Gastroesophageal sphincter (tissue), 4 donors: ENCODE measurements at regions not wholly inside any gene's neighbourhood (a gene's known extent, or its start where the extent isn't known, plus 50 kb on each side); places are given as distances from the start of the nearest gene placed in this dataset.

Source experiments
- ATAC-seq: fragments of 150-250 bp; one replicate; pipeline ENCODE4 v1.9.1; 2016; ENCODE audit warnings: mild to moderate bottlenecking, moderate library complexity
- H3K27ac ChIP-seq, 4 donors: fragments of 200-600 bp; sonication (generic) in 3 of 4; 1 replicate in 3 of 4; 2 replicates in 1 of 4; pipeline ENCODE4 v1.5.1; 2016 to 2019
- H3K27me3 ChIP-seq: fragments of 200-600 bp; sonication (generic); one replicate; pipeline ENCODE4 v1.5.1; 2019
- H3K36me3 ChIP-seq, 2 donors: fragments of 200-600 bp; sonication (generic); one replicate each; pipeline ENCODE4 v1.5.1; 2019; ENCODE audit warnings: control low read depth in 1 of 2
- H3K4me1 ChIP-seq, 3 donors: fragments of 200-600 bp; sonication (generic); 1 replicate in 2 of 3; 2 replicates in 1 of 3; pipeline ENCODE4 v1.5.1; 2016 to 2019; ENCODE audit warnings: control low read depth in 2 of 3
- H3K4me3 ChIP-seq, 2 donors: fragments of 200-600 bp; sonication (generic); one replicate each; pipeline ENCODE4 v1.5.1; 2019; ENCODE audit warnings: mild to moderate bottlenecking in 1 of 2, moderate library complexity in 1 of 2
- H3K9me3 ChIP-seq, 3 donors: fragments of 200-600 bp; sonication (generic); one replicate each; pipeline ENCODE4 v1.5.1; 2017 to 2019; ENCODE audit warnings: control low read depth in 2 of 3
- CTCF ChIP-seq, 4 experiments: fragments of 200-600 bp in 2 of 4; fragments of 450-650 bp in 2 of 4; sonication (generic) in 1 of 4; IDR thresholded peaks; one replicate each; pipeline ENCODE4 v1.5.1; 2017 to 2019; ENCODE audit warnings: antibody characterized with exemption in 4 of 4, mild to moderate bottlenecking in 2 of 4, moderate library complexity in 2 of 4
- EP300 ChIP-seq: sonication (generic); formaldehyde crosslinking; IDR thresholded peaks from one replicate; pipeline ENCODE4 v1.6.1; 2017; ENCODE audit warnings: antibody characterized with exemption, mild to moderate bottlenecking
- POLR2A ChIP-seq, 2 donors: fragments of 450-650 bp; IDR thresholded peaks; one replicate each; pipeline ENCODE4 v1.6.1; 2017; ENCODE audit warnings: antibody characterized with exemption in 2 of 2, mild to moderate bottlenecking in 2 of 2, moderate library complexity in 1 of 2
- POLR2AphosphoS5 ChIP-seq: sonication (generic); formaldehyde crosslinking; IDR thresholded peaks from one replicate; pipeline ENCODE4 v1.6.1; 2017; ENCODE audit warnings: antibody characterized with exemption
- WGBS, 2 donors: methylation state at CpG; one replicate each; pipeline ENCODE4 v1.1.5; 2018; ENCODE audit warnings: low coverage in 1 of 2; 5-methylcytosine and 5-hydroxymethylcytosine counted together

GRCh38 chr1:223001653-223002634 is 141.1 kb downstream of the TLR5 start:
- TF ChIP-seq CTCF (IDR thresholded peaks at IDR 0.05): peak in 1 of 4 experiments; percentile 26
- no peak for TF ChIP-seq POLR2AphosphoS5
- no peak for TF ChIP-seq POLR2A (IDR thresholded peaks at IDR 0.05)
- Histone ChIP-seq H3K4me1 (peaks cover 0 to 10% (median 6%) of the 10 kb centered on the region in 3 donors), H3K9me3 (no peaks in the 10 kb centered on the region), H3K4me3 (no peak overlapping the region), H3K27me3 (no peaks in the 10 kb centered on the region), H3K36me3 (peaks cover 0 to 40% of the 10 kb centered on the region in 2 donors), H3K27ac (no peak overlapping the region)
- no peak for ATAC-seq
- 67 to 88% methylated on average over 4 to 5 of the region's 9 CpGs for WGBS, 2 donors

GRCh38 chr1:223003549-223003948 is 139.5 kb downstream of the TLR5 start:
- Histone ChIP-seq H3K9me3 (no peaks in the 10 kb centered on the region), H3K36me3 (peaks cover 0 to 40% of the 10 kb centered on the region in 2 donors), H3K4me3 (no peak overlapping the region), H3K27me3 (no peaks in the 10 kb centered on the region), H3K4me1 (peaks cover 0 to 10% (median 6%) of the 10 kb centered on the region in 3 donors), H3K27ac (no peak overlapping the region)
- TF ChIP-seq CTCF (IDR thresholded peaks at IDR 0.05) (no peak), POLR2A (IDR thresholded peaks at IDR 0.05) (no peak), EP300 (no peak), POLR2AphosphoS5 (no peak)
- ATAC-seq: no peak
- 89 to 97% methylated on average over 6 to 7 of the region's 9 CpGs for WGBS, 2 donors

DNA sequence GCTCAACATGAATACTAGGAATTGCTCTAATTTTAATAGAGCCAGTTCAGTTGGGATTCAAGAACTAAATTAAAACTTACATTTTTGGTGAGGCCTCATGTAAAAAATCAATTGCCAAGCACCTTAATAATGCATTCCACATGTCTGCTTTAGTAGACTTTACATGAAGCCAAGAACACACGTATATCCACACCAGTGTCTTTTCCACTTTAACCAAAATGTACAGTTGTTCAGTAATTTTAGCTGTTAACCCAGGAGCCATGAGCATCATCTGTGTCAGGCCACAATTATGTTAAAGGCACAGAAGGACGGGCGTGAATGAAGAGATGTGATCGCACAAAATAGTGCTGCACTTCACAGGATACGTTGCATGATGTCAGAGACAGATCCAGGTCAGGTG is 136.7 kb downstream of the TLR5 start:
- H3K9me3 ChIP-seq: no peaks in the 10 kb centered on the region
- ATAC-seq: no peak
- H3K27me3 ChIP-seq: no peaks in the 10 kb centered on the region
- peaks cover 0 to 30% of the 10 kb centered on the region in 2 donors for H3K36me3 ChIP-seq
- peaks cover 0 to 24% (median 13%) of the 10 kb centered on the region in 3 donors for H3K4me1 ChIP-seq
- H3K27ac ChIP-seq: peak overlapping the region in 1 of 4 donors; percentile 26
- 91 to 100% methylated on average over 3 to 5 of the region's 5 CpGs for WGBS, 2 donors
- no peak overlapping the region for H3K4me3 ChIP-seq
- TF ChIP-seq POLR2A (IDR thresholded peaks at IDR 0.05): no peak
- TF ChIP-seq EP300: no peak
- TF ChIP-seq POLR2AphosphoS5: no peak
- TF ChIP-seq CTCF (IDR thresholded peaks at IDR 0.05): no peak

DNA sequence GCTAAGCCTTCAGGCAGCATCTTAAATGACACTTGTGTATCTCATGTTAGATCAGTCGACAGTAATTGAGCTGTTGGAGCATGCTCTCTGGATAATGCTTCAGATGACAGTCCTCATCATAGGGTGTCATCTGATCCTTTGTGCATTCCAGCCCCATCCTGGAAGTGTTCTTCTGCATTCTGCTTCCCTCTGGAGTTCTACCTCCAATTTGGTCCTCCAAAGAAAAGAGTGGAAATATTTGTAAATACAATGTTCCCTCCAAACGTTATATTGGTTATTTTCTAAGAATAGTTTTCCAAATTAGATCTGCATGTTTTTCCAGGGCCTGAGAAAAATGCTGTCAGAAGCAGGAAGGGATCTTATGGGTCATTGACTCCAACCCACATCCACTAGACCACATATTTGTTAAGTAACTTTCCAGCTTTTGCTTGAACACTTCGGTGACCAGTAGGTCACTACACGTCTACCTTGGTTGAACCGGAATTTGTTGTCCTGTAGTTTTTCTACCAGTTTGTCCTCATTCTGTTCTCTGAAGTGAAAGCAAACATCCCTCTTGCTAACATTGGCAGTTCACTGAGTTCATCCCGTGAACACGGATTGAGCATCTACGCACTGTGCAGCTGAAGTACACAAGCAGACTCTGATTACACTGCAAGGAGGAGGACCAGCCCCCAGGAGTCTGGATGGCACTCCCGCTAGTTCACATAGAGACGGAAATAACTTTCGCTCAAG is 136.0 kb downstream of the TLR5 start:
- no peak for ATAC-seq
- peaks cover 0 to 28% of the 10 kb centered on the region in 2 donors for H3K36me3 ChIP-seq
- no peaks in the 10 kb centered on the region for H3K9me3 ChIP-seq
- no peaks in the 10 kb centered on the region for H3K27me3 ChIP-seq
- WGBS, 2 donors: 52 to 64% methylated on average over 9 to 11 of the region's 11 CpGs
- peaks cover 0 to 24% (median 13%) of the 10 kb centered on the region in 3 donors for H3K4me1 ChIP-seq
- no peak overlapping the region for H3K4me3 ChIP-seq
- no peak for TF ChIP-seq EP300
- TF ChIP-seq POLR2AphosphoS5: no peak
- TF ChIP-seq CTCF (IDR thresholded peaks at IDR 0.05): no peak
- TF ChIP-seq POLR2A (IDR thresholded peaks at IDR 0.05): no peak
- H3K27ac ChIP-seq: peak overlapping the region in 1 of 4 donors; percentile 1
